ENCODE measurements at regions not wholly inside any gene's neighbourhood (a gene's known extent, or its start where the extent isn't known, plus 50 kb on each side); places are given as distances from the start of the nearest gene placed in this dataset.

GRCh38 chr13:30114571-30115256 lies 192.6 kb downstream of the KATNAL1 start:
- Histone ChIP-seq H3K27me3 (no peaks in the 10 kb centered on the region), H3K27ac (peak overlapping the region; percentile 82 to 90 (median 88)), H3K4me1 (peaks cover 23 to 40% (median 28%) of the 10 kb centered on the region in 4 donors), H3K4me3 (peak overlapping the region; percentile 32 to 76 (median 70)), H3K36me3 (no peaks in the 10 kb centered on the region), H3K9me3 (no peaks in the 10 kb centered on the region)
- peak in 2 of 3 donors; percentile 78 to 80 for TF ChIP-seq POLR2AphosphoS5 (IDR thresholded peaks at IDR 0.05)
- TF ChIP-seq POLR2A (IDR thresholded peaks at IDR 0.05): no peak
- TF ChIP-seq CTCF (IDR thresholded peaks at IDR 0.05): peak; percentile 84 to 95 (median 90)
- DNase-seq: peak; percentile 95
- in situ Hi-C loops (cut with MboI; ENCODE audit: low pct_ligation_motif_present in 1 of 4, low pct_unique_long_range_greater_than_20kb in 1 of 4, low sequenced_read_pairs in 3 of 4): loop anchor here (5.0 to 25.0 kb wide), 9 partner anchors 190 to 610 kb away; no protein-coding TSS in a partner anchor
- 0 to 2% methylated on average over 1 to 45 of the region's 67 CpGs for WGBS, 2 donors (ENCODE audit: low coverage in 1 of 2)
- intact Hi-C loops (cut with DNase I; ENCODE audit: low total_unique reads): loop anchor here (1.0 to 10.0 kb wide), 5 partner anchors 31 to 607 kb away; partner anchors contain the start of gene SLC7A1

GRCh38 chr13:30113983-30114570 lies 193.3 kb downstream of the KATNAL1 start:
- no peaks in the 10 kb centered on the region for H3K27me3 ChIP-seq
- intact Hi-C loops (cut with DNase I; ENCODE audit: low total_unique reads): loop anchor here (5.0 to 10.0 kb wide), 3 partner anchors 189 to 607 kb away; partner anchors contain the start of gene SLC7A1
- WGBS, 2 donors (ENCODE audit: low coverage in 1 of 2): 30 to 52% methylated on average over 2 to 15 of the region's 15 CpGs
- in situ Hi-C loops (cut with MboI; ENCODE audit: low pct_ligation_motif_present in 1 of 4, low pct_unique_long_range_greater_than_20kb in 1 of 4, low sequenced_read_pairs in 3 of 4): loop anchor here (10.0 to 25.0 kb wide), 6 partner anchors 189 to 609 kb away; no protein-coding TSS in a partner anchor
- no peaks in the 10 kb centered on the region for H3K9me3 ChIP-seq
- peak overlapping the region; percentile 82 to 90 (median 88) for H3K27ac ChIP-seq
- no peaks in the 10 kb centered on the region for H3K36me3 ChIP-seq
- peak; percentile 44 for DNase-seq
- peak overlapping the region; percentile 32 to 76 (median 70) for H3K4me3 ChIP-seq
- peaks cover 23 to 39% (median 26%) of the 10 kb centered on the region in 4 donors for H3K4me1 ChIP-seq
- TF ChIP-seq POLR2A (IDR thresholded peaks at IDR 0.05): no peak
- no peak for TF ChIP-seq EP300 (IDR thresholded peaks at IDR 0.05; ENCODE audit: low read depth)
- TF ChIP-seq CTCF (IDR thresholded peaks at IDR 0.05): no peak
- TF ChIP-seq POLR2AphosphoS5 (IDR thresholded peaks at IDR 0.05): no peak

GRCh38 chr13:30113551-30113950 lies 193.8 kb downstream of the KATNAL1 start:
- Histone ChIP-seq H3K27me3 (no peaks in the 10 kb centered on the region), H3K36me3 (no peaks in the 10 kb centered on the region), H3K9me3 (no peaks in the 10 kb centered on the region), H3K4me1 (peaks cover 23 to 38% (median 25%) of the 10 kb centered on the region in 4 donors), H3K27ac (peak overlapping the region; percentile 82 to 90 (median 88)), H3K4me3 (no peak overlapping the region)
- TF ChIP-seq POLR2AphosphoS5 (IDR thresholded peaks at IDR 0.05) (no peak), POLR2A (IDR thresholded peaks at IDR 0.05) (no peak), EP300 (IDR thresholded peaks at IDR 0.05; ENCODE audit: low read depth) (no peak), CTCF (IDR thresholded peaks at IDR 0.05) (no peak)
- in situ Hi-C loops (cut with MboI; ENCODE audit: low pct_ligation_motif_present in 1 of 4, low pct_unique_long_range_greater_than_20kb in 1 of 4, low sequenced_read_pairs in 3 of 4) (loop anchor here (10.0 to 25.0 kb wide), 6 partner anchors 189 to 609 kb away; no protein-coding TSS in a partner anchor), intact Hi-C loops (cut with DNase I; ENCODE audit: low total_unique reads) (loop anchor here (5.0 to 10.0 kb wide), 3 partner anchors 189 to 606 kb away; partner anchors contain the start of gene SLC7A1)
- 39 to 67% methylated on average over 3 to 5 of the region's 5 CpGs for WGBS, 2 donors (ENCODE audit: low coverage in 1 of 2)
- DNase-seq: no peak

Measured in transverse colon (tissue), 4 donors.